ENCODE measurements at regions not wholly inside any gene's neighbourhood (a gene's known extent, or its start where the extent isn't known, plus 50 kb on each side); places are given as distances from the start of the nearest gene placed in this dataset.

DNA sequence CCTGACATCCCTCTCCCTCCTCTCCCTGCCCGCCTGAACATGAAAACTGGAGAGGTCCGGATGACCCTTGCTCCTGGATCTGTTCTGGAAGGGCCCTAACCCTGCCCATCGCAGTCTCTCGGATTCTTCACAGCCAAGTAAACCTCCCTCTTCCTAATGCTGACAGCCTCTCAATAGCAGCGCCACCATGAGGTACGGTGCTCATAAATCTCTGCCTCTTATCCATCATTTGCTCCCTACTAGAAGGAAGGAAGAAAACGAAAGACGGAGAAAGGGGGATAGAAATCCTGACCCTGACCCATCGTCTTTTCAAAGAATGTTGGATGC, 257.9 kb downstream of the BCL11A start:
- peak; percentile 35 for DNase-seq (ENCODE audit: low read depth)

DNA sequence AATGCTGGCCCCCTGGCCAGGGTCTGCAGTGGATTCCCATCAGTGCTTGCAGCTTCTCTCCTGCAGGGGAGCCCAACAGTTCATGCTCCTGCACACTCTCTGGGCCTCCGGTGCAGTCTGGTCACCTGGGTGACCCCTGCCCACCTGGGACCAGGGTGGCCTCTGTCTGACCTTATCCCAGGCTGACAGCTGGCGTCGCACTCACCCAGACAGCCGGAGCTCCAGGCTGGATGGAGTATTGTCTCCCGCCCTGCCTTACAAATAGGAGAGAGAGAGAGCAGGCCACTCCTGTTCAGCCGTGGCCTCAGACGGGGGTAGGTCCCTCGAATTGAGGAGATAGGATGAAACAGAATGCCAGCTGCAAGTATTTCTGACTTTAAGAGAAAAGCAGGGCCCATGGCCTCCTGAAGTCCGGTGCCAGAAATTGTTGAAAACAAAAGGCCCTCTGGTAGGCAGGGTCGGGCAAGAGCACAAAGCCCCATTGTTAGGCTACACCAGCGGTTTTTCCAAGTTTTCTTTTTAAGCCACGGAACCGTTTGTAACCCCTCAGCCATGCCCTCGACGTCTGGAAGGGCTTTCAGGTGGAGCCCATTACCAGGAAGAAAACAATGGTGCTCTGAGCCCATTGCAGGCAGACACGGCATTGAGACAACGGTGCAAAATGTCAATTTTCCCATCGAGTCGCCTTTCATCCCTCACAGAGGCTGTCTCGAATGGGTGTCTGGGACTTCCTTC, 258.4 kb downstream of the BCL11A start:
- no peak for DNase-seq (ENCODE audit: low read depth)

DNA sequence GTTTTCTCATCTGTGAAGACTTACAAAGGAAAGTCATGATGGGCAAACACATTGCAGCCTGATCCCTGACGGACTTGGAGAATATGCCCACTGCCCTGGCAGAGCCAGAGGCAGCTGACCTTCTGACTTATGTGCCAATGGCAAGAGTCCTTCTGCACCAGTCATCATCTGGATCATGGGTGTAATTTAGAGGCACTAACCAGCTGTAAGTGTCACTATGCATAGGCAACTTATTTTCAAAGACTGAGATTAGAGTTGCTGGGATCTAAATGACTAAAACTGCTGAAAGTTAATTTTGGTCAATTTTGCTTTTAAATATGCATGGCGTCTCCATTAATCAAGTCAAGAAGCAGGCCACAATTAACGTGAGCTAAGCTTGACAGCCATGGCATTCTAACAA, 261.2 kb downstream of the BCL11A start:
- DNase-seq (ENCODE audit: low read depth), result no peak

DNA sequence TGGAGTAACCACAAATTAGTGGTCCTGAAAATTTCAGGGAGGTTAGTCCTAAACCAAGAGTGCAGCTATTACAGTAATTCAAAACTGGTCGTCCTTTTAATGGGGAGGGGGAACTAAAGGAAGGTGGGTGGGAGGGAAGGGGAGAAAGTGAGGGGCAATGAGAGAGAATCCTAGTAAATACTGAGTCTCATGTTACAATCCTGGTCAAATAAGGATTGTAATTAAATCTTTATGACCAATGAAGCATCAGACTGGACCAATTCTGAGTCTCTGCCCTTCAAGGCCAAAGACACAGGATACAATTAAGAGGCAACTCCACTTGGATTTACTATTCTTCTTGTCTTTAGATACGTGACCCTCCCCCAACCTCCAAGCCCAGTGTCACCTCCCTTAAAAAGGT, 262.9 kb downstream of the BCL11A start:
- no peak for DNase-seq (ENCODE audit: low read depth)

DNA sequence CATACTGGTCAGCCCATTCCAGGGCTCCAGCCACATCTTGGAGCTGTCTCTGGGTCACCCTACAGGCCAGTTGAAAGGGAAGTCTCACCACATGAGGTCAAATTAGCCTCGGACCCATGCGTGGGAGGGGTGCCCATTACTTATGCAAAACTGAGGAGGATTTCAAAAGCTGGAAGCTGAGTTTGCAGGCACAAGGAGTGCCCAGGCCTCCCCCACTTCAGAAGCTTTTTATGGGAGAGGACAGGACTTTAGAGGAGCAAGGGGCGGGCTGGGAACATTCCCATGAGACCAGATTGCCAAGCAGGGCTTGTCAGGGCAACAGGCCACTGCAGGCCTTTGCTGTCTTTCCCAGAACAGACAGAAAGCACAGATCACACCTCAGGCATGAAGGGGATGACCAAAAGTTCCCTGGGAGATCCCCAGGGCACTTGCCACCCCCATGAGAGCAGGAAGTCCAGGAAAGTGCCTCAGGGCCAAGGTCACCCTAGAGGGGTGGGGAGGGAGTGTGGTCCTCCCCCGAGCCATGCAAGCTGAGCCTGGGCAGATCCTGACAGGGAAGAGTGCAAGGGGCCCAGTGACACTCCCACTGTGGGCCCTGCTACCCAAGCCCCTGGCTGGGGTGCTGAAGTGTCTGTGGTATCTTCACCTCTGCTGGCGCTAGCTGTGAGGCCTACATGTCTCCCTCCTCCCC, 267.7 kb downstream of the BCL11A start:
- DNase-seq (ENCODE audit: low read depth), result no peak

GRCh38 chr2:60283626-60284025, 269.8 kb downstream of the BCL11A start:
- DNase-seq (ENCODE audit: low read depth), result no peak

DNA sequence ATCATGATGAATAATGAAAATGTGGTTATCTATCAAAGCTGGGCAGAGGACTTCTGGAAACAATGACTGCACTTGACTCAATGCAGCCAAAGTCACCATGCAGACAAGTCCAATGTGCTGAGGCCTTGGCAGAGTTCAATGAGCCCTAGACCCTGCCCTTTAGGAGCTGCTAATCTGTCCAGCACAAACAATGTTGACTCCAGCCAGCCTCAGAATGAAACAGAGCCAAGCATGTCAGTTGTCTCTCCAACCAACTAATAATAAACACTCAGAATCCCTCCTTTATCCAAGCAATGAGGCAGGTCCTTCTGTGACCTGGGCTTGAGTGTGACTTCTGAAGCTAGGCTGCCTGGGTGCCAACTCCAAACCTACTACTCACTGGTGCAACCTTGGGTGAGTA, 270.6 kb downstream of the BCL11A start:
- DNase-seq (ENCODE audit: low read depth), result no peak

- DNase-seq (ENCODE audit: low read depth), result no peak
Measured at GRCh38 chr2:60281730-60282129, 271.7 kb downstream of the BCL11A start.

GRCh38 chr2:60280238-60280637, 273.2 kb downstream of the BCL11A start:
- DNase-seq (ENCODE audit: low read depth), result no peak

DNA sequence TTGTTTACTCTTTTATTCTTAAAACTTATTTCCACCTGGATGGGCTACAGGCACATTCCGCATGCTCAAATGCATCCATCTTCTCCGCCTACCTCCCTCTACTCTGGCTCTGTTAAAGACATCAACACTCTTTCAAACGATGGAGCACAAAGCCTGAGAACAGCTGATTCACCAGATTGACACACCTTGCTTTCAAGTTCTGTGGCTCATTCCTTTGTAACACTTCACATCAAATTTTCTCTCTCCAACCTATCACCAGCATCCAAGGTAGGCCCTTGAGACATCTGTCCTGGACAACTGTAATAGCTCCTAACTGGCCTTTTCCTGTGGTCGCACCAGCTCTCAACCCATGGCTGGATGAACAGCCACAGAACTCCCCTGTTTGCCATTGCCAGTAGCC, 274.5 kb downstream of the BCL11A start:
- DNase-seq (ENCODE audit: low read depth), result no peak

DNA sequence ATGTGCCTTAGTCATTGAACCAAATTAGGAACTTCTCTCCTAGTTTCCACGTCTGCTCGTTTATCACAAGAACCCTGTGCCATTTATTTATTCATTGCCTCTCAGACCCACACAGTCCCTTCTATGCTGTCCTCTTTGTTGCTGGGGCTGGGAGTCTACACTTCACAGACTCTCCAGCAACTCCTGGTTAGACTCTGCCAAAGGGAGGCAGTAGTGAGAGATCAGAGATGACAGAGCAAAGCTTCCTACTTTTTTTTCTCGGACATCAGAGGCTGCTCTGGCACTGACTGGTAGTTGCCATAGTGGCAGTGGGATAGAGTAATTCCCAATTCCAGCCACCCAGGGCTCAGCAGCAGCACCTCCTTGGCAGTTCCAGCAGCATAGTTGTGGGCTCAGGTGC, 277.5 kb downstream of the BCL11A start:
- DNase-seq (ENCODE audit: low read depth), result no peak

DNA sequence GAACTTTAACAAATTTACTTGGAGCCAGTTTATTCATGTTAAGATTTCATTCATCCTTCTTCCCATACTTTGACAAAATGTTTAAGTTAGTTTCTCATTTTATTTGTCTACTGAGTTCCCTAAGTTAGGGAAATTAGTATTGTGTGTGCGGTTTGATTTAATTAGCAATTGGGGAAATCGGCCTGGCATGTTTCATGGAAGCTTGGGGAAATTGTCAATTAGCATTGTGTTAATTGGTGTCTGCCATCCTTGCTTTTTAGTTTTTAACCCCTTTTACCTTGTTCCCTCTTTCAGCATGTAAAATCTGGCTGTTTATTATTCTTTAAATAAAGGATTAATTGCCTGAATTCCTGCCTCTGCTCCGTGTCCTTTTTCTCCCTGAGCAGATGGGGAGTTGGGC, 279.6 kb downstream of the BCL11A start:
- no peak for DNase-seq (ENCODE audit: low read depth)

DNA sequence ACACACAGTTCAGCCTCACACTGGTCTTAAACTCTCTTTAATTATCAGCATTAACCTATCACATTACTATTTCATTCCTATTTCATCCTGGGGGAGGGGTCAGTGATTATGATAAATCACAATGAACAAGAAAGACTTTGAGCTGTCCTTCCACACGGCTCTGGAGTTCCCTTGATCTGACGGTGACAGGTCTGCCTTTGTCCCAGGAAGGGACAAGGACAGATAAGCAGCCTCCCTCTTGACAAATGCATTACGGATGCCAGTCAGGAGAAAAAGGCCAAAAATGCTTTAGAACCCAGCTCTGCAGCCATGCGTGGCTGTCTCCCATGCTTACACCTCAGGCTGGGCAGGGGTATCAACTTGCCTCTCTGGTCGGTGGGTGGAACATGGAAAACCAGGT, 281.7 kb downstream of the BCL11A start:
- DNase-seq (ENCODE audit: low read depth), result no peak

- no peak for DNase-seq (ENCODE audit: low read depth)
Measured at GRCh38 chr2:60271131-60271530, 282.3 kb downstream of the BCL11A start.

- DNase-seq (ENCODE audit: low read depth), result no peak
Measured at GRCh38 chr2:60268661-60269060, 284.8 kb downstream of the BCL11A start.

- DNase-seq (ENCODE audit: low read depth), result no peak
Measured at GRCh38 chr2:60268032-60268431, 285.4 kb downstream of the BCL11A start.

DNA sequence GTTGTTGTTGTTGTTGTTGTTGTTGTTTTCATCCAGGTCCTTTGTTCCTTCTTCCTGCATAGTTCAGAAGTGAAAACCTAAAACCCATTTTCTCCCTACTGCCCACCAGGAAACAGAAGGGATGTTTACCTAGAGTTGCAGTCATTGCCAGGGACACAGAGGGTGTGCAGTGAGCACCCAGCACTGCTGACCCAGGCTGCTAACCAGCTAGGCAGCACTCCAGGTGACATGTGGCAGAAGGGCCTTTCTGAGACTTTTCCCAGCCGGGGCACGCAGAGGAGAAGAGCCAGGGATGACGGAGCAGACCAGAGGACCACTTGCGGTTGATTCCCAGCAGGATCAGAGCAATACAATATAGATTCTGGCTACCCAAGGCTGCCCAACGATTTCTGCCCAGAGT, 286.3 kb downstream of the BCL11A start:
- DNase-seq (ENCODE audit: low read depth), result no peak

DNA sequence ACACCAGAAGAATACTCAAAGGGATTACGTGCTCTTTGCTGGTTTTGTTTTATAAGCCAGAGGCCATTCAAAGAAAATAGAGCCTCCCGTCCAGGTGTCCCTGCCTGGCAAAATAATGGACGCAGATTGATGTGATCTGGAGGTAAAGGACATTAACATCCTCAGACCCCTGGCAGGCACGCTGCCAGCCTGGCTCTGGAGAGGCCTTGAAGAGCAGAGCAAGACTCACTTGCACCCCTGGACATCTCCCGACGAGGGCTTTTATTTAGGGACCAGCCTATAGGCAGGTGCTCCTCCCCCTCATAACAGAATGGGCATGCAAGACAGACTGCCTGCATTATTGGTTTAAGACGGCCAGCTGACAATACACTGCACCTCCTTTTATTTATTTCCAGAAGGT, 291.3 kb downstream of the BCL11A start:
- DNase-seq (ENCODE audit: low read depth), result no peak

GRCh38 chr2:60260639-60261296, 292.7 kb downstream of the BCL11A start:
- DNase-seq (ENCODE audit: low read depth), result peak; percentile 66

DNA sequence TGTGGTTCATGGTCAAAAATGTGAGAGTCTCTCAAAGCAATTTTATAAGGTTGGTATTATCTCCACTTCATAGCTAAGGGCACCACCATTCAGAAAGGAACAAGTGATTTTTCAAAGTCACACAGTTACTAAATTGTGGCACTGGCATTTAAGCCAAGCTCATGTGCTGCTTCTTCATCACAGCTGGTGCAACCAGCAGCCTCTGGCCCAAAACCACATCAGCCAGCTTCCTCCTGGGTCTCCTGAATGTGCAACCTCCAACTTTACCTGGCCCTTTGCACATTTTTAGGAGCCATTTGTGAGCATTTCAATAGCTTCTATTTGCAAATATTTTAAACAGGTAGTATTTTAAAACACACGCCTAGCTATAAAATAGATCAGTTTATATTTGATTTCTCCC, 293.7 kb downstream of the BCL11A start:
- no peak for DNase-seq (ENCODE audit: low read depth)

DNA sequence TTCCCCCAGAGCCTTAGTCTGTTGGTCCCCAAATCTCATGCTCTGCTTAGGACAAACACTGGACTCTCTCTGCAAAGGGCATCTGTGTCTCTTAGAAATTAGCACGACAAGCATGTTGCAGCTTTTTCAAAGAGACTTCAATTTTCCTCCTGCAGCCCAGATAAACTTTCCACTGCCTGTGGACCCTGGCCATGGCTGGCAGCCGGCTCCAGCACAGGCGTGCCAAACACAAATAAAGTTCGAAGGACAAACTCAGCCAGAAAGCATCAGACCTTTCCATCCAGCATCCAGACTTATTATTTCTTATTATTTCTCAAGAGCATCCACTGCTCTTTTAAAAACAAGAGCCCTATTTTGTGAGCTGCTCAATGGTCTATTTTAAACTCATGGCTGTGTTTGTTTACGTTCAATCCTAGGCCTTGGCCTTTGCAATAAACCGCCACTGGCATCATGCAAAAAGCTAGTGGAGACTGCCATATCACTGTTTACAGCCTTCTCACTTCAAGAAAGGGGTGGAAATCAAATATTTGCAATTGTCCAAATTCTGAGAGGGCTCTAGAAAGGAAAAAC, 300.8 kb downstream of the BCL11A start:
- DNase-seq (ENCODE audit: low read depth), result no peak

DNA sequence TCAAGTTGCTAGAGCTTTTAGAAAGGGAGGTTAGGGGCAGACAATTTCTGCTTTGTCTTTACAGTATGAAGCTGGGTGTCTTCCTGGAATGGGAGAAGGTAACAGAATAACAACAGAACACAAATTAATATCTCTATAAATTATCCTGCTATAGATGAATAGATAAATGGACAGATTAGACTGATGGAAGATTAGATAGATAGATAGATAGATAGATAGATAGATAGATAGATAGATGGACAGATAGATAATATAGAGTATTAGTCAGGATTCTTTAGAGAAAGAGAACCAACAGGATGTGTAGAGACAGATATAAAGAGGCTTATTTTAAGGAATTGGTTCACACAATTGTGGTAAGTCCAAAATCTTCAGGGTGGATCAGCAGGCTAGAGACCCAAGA, 302.2 kb downstream of the BCL11A start:
- DNase-seq (ENCODE audit: low read depth), result no peak

- no peak for DNase-seq (ENCODE audit: low read depth)
Measured at GRCh38 chr2:60249879-60250278, 303.6 kb downstream of the BCL11A start.
